ENCODE measurements at regions not wholly inside any gene's neighbourhood (a gene's known extent, or its start where the extent isn't known, plus 50 kb on each side); places are given as distances from the start of the nearest gene placed in this dataset.
"Not testable (repeated sequence)": the region's sequence is repeated elsewhere in the genome, so short reads cannot be mapped to it uniquely, and the experiment has no call there.

DNA sequence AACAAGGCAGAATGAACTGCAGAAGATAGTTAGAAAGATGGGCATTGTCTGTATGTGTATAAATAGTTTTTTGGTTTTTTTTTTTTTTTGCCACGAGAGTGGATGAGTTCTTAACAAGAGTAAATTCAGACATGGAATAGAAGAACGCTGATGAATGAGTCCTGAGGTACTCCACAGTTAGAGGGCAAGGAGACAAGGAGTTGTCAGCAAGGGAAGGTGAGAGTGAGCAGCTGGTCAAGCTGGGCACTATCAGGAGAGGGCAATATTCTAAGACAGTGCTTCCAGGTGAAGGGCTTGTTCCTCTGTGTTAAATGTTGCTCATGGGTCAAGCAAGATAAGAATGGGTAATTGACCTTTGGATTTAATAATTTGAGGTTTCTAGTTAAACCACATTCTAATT is 138.6 kb upstream of the FAM78B start:
- Histone ChIP-seq H3K36me3 (ENCODE audit: low read length) (no peaks in the 10 kb centered on the region), H3K4me3 (ENCODE audit: insufficient read depth, low read length, poor library complexity, severe bottlenecking) (no peak overlapping the region), H3F3A (ENCODE audit: insufficient read depth) (no peaks in the 10 kb centered on the region), H3K9me2 (replicated peaks; ENCODE audit: insufficient read depth, low read length) (no peaks in the 10 kb centered on the region), H3K27ac (ENCODE audit: low read depth, low read length) (no peak overlapping the region), H2AFZ (ENCODE audit: low read depth, low read length, severe bottlenecking) (no peak overlapping the region), H3K79me2 (ENCODE audit: insufficient read depth, low read length) (no peaks in the 10 kb centered on the region), H3K9me3 (ENCODE audit: insufficient read depth, low read length) (no peaks in the 10 kb centered on the region), H3K27me3 (ENCODE audit: low read length) (0 out of 2 replicates have a peak, but pooled peaks cover 3% of the 10 kb centered on the region), H4K20me1 (ENCODE audit: low read depth, low read length) (no peaks in the 10 kb centered on the region), H3K4me2 (ENCODE audit: low read depth, low read length, poor library complexity, severe bottlenecking) (no peak overlapping the region), H3K9ac (ENCODE audit: low read length) (no peak overlapping the region)
- no peak for TF ChIP-seq EZH2phosphoT487 (conservative IDR thresholded peaks at IDR 0.05; ENCODE audit: low read length)
- TF ChIP-seq, protein P1, sequence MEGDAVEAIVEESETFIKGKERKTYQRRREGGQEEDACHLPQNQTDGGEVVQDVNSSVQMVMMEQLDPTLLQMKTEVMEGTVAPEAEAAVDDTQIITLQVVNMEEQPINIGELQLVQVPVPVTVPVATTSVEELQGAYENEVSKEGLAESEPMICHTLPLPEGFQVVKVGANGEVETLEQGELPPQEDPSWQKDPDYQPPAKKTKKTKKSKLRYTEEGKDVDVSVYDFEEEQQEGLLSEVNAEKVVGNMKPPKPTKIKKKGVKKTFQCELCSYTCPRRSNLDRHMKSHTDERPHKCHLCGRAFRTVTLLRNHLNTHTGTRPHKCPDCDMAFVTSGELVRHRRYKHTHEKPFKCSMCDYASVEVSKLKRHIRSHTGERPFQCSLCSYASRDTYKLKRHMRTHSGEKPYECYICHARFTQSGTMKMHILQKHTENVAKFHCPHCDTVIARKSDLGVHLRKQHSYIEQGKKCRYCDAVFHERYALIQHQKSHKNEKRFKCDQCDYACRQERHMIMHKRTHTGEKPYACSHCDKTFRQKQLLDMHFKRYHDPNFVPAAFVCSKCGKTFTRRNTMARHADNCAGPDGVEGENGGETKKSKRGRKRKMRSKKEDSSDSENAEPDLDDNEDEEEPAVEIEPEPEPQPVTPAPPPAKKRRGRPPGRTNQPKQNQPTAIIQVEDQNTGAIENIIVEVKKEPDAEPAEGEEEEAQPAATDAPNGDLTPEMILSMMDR (IDR thresholded peaks at IDR 0.05; ENCODE audit: insufficient read depth, low read length, poor library complexity, severe bottlenecking) = no peak

DNA sequence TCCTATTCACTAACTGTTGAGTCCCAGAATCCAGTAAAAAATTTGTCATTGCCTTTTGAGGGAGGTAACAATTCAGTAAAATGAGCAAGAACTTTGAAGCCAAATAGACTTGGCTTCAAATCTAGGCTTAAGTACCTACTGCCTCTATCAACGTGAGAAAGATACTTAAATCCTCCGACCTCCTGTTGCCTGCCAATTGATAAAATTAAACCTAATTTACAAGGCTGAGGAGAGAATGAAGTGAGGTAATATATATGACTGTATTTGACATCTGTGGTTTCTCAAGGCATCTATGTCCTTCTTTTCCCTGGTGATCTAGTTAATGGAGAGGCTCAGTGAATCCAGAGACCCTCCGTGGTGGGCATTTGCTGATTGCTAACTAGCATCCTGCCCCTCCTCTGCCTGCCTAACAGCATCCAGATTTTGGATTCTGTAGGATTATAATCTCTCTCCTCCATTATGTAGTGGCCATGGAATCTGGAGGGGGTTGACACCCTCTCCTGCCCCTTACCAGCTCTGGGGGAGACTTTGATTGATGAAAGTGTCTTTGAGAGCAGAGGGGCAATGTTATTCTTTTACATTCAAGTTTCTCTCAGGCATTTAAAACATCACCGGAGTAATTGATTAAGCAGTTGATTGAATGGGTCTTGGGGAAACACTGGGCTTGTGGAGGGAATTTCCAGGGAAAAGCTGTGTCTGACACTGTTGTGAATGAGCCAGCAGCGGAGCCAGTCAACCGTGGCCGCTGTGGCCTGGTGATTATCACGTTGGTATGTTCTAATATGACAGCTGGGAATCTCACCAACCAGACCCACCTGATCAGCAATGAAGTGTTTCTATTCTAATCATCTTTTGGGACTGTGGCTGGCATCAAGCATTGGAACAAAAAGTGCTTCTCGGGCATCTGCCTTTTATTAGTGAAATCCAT is 140.7 kb upstream of the FAM78B start:
- H3K4me2 ChIP-seq (ENCODE audit: low read depth, low read length, poor library complexity, severe bottlenecking) = no peak overlapping the region
- H2AFZ ChIP-seq (ENCODE audit: low read depth, low read length, severe bottlenecking) = no peak overlapping the region
- no peaks in the 10 kb centered on the region for H3K9me3 ChIP-seq (ENCODE audit: insufficient read depth, low read length)
- no peaks in the 10 kb centered on the region for H3K79me2 ChIP-seq (ENCODE audit: insufficient read depth, low read length)
- 0 out of 2 replicates have a peak, but pooled peaks cover under 1% of the 10 kb centered on the region for H3K27me3 ChIP-seq (ENCODE audit: low read length)
- no peaks in the 10 kb centered on the region for H3K9me2 ChIP-seq (replicated peaks; ENCODE audit: insufficient read depth, low read length)
- no peaks in the 10 kb centered on the region for H4K20me1 ChIP-seq (ENCODE audit: low read depth, low read length)
- no peaks in the 10 kb centered on the region for H3K36me3 ChIP-seq (ENCODE audit: low read length)
- no peak overlapping the region for H3K4me3 ChIP-seq (ENCODE audit: insufficient read depth, low read length, poor library complexity, severe bottlenecking)
- no peak overlapping the region for H3K9ac ChIP-seq (ENCODE audit: low read length)
- H3K27ac ChIP-seq (ENCODE audit: low read depth, low read length) = no peak overlapping the region
- H3F3A ChIP-seq (ENCODE audit: insufficient read depth) = no peaks in the 10 kb centered on the region
- TF ChIP-seq, protein P1 (IDR thresholded peaks at IDR 0.05; ENCODE audit: insufficient read depth, low read length, poor library complexity, severe bottlenecking) = no peak
- no peak for TF ChIP-seq EZH2phosphoT487 (conservative IDR thresholded peaks at IDR 0.05; ENCODE audit: low read length)

DNA sequence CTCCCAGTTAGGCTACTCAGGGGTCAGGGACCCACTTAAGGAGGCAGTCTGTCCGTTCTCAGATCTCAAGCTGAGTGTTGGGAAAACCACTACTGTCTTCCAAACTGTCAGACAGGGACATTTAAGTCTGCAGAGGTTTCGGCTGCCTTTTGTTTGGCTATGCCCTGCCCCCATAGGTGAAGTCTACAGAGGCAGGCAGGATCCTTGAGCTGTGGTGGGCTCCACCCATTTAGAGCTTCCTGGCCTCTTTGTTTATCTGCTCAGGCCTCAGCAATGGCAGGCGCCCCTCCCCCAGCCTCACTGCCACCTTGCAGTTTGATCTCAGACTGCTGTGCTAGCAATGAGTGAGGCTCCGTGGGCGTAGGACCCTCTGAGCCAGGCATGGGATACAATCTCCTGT is 149.5 kb upstream of the FAM78B start:
- H3K9me3 ChIP-seq (ENCODE audit: insufficient read depth, low read length); H3K79me2 ChIP-seq (ENCODE audit: insufficient read depth, low read length); H4K20me1 ChIP-seq (ENCODE audit: low read depth, low read length); H3K4me2 ChIP-seq (ENCODE audit: low read depth, low read length, poor library complexity, severe bottlenecking); H3K27ac ChIP-seq (ENCODE audit: low read depth, low read length); H2AFZ ChIP-seq (ENCODE audit: low read depth, low read length, severe bottlenecking); H3K9ac ChIP-seq (ENCODE audit: low read length); H3K36me3 ChIP-seq (ENCODE audit: low read length); H3F3A ChIP-seq (ENCODE audit: insufficient read depth); H3K27me3 ChIP-seq (ENCODE audit: low read length); H3K4me3 ChIP-seq (ENCODE audit: insufficient read depth, low read length, poor library complexity, severe bottlenecking); H3K9me2 ChIP-seq (replicated peaks; ENCODE audit: insufficient read depth, low read length): not testable (repeated sequence)

DNA sequence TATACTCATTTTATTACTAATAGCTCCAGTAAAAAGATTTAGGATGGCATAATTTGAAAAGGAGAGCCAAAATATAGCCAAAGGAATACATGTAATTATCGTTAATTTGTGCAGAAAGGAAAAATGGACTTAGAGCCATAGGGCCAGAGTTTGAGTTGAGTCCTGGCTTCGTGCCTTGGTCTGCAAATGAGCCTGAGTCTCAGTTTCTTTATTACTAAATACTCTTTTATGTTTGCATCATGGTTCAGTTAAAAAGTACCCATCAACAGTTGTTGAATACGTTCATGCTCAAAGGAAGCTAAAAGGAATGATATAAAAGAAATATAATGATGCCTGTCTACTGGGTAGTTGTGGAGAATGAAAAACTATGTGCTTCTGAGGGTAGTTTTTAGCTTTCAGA is 155.7 kb upstream of the FAM78B start:
- H3K9me2 ChIP-seq (replicated peaks; ENCODE audit: insufficient read depth, low read length) = no peaks in the 10 kb centered on the region
- no peaks in the 10 kb centered on the region for H3K79me2 ChIP-seq (ENCODE audit: insufficient read depth, low read length)
- no peak overlapping the region for H2AFZ ChIP-seq (ENCODE audit: low read depth, low read length, severe bottlenecking)
- H3K9ac ChIP-seq (ENCODE audit: low read length) = no peak overlapping the region
- no peaks in the 10 kb centered on the region for H3K9me3 ChIP-seq (ENCODE audit: insufficient read depth, low read length)
- no peaks in the 10 kb centered on the region for H3F3A ChIP-seq (ENCODE audit: insufficient read depth)
- no peak overlapping the region for H3K4me3 ChIP-seq (ENCODE audit: insufficient read depth, low read length, poor library complexity, severe bottlenecking)
- TF ChIP-seq EZH2phosphoT487 (conservative IDR thresholded peaks at IDR 0.05; ENCODE audit: low read length) = no peak
- TF ChIP-seq, protein P1 (IDR thresholded peaks at IDR 0.05; ENCODE audit: insufficient read depth, low read length, poor library complexity, severe bottlenecking) = no peak
- no peak overlapping the region for H3K4me2 ChIP-seq (ENCODE audit: low read depth, low read length, poor library complexity, severe bottlenecking)
- no peaks in the 10 kb centered on the region for H3K27me3 ChIP-seq (ENCODE audit: low read length)
- no peaks in the 10 kb centered on the region for H3K36me3 ChIP-seq (ENCODE audit: low read length)
- H4K20me1 ChIP-seq (ENCODE audit: low read depth, low read length) = no peaks in the 10 kb centered on the region
- no peak overlapping the region for H3K27ac ChIP-seq (ENCODE audit: low read depth, low read length)
